HG02571 (cell line): ENCODE measurements at regions not wholly inside any gene's neighbourhood (a gene's known extent, or its start where the extent isn't known, plus 50 kb on each side); places are given as distances from the start of the nearest gene placed in this dataset.
"Not testable (repeated sequence)": the region's sequence is repeated elsewhere in the genome, so short reads cannot be mapped to it uniquely, and the experiment has no call there.

Experiments
- ATAC-seq: cut with Tn5 transposase; IDR thresholded peaks from one replicate; pipeline ENCODE4 v1.9.1; 2021; ENCODE audit warnings: mild to moderate bottlenecking, moderate library complexity; ENCODE audit not compliant: unreplicated experiment

- no peak for ATAC-seq
Observed at GRCh38 chr2:65969161-65969560, 465.8 kb upstream of the MEIS1 start.

GRCh38 chr2:65963303-65963702 is 471.6 kb upstream of the MEIS1 start:
- ATAC-seq = not testable (repeated sequence)

GRCh38 chr2:65960953-65961352 is 474.0 kb upstream of the MEIS1 start:
- ATAC-seq = no peak

GRCh38 chr2:65957886-65958285 is 477.0 kb upstream of the MEIS1 start:
- ATAC-seq = no peak

GRCh38 chr2:65957454-65957853 is 477.5 kb upstream of the MEIS1 start:
- no peak for ATAC-seq

GRCh38 chr2:65955259-65955658 is 479.7 kb upstream of the MEIS1 start:
- ATAC-seq = no peak

GRCh38 chr2:65952966-65953761 is 481.8 kb upstream of the MEIS1 start:
- ATAC-seq = no peak

GRCh38 chr2:65944213-65944612 is 490.7 kb upstream of the MEIS1 start:
- no peak for ATAC-seq

- no peak for ATAC-seq
Observed at GRCh38 chr2:65943099-65943786, 491.7 kb upstream of the MEIS1 start.

GRCh38 chr2:65940856-65941255 is 494.1 kb upstream of the MEIS1 start:
- ATAC-seq = no peak

GRCh38 chr2:65939687-65940086 is 495.2 kb upstream of the MEIS1 start:
- no peak for ATAC-seq

GRCh38 chr2:65937379-65938160 is 497.4 kb upstream of the MEIS1 start:
- no peak for ATAC-seq

- ATAC-seq = no peak
Observed at GRCh38 chr2:65934992-65935629, 499.8 kb upstream of the MEIS1 start.

- ATAC-seq = no peak
Observed at GRCh38 chr2:65932571-65932970, 500.2 kb upstream of the SPRED2 start.

- no peak for ATAC-seq
Observed at GRCh38 chr2:65931056-65931455, 498.7 kb upstream of the SPRED2 start.

- no peak for ATAC-seq
Observed at GRCh38 chr2:65930259-65930658, 497.9 kb upstream of the SPRED2 start.

GRCh38 chr2:65929664-65930063 is 497.3 kb upstream of the SPRED2 start:
- ATAC-seq = not testable (repeated sequence)

- ATAC-seq = no peak
Observed at GRCh38 chr2:65922794-65923193, 490.4 kb upstream of the SPRED2 start.

- no peak for ATAC-seq
Observed at GRCh38 chr2:65922030-65922429, 489.6 kb upstream of the SPRED2 start.

- ATAC-seq = no peak
Observed at GRCh38 chr2:65921116-65921515, 488.7 kb upstream of the SPRED2 start.

GRCh38 chr2:65920659-65921058 is 488.3 kb upstream of the SPRED2 start:
- ATAC-seq = no peak
